Suppressor macrophage treated with lipopolysaccharide for 4 hours (primary cell): ENCODE measurements at regions not wholly inside any gene's neighbourhood (a gene's known extent, or its start where the extent isn't known, plus 50 kb on each side); places are given as distances from the start of the nearest gene placed in this dataset.
A peak's percentile ranks its signal among the peaks of the same experiment; 100 is the strongest.

Experiments used
- DNase-seq: peaks from one replicate; pipeline ENCODE4 v3.0.0-alpha.2; 2020

GRCh38 chr1:208807446-208808127 is 563.4 kb upstream of the PLXNA2 start:
- DNase-seq, result peak; percentile 35

GRCh38 chr1:208808301-208808700 is 564.1 kb upstream of the PLXNA2 start:
- DNase-seq, result no peak

- DNase-seq, result no peak
These were observed 565.7 kb upstream of the PLXNA2 start for GRCh38 chr1:208809876-208810275.

- DNase-seq, result no peak
These were observed 574.7 kb upstream of the PLXNA2 start for GRCh38 chr1:208818770-208819445.

- DNase-seq, result no peak
These were observed 576.5 kb upstream of the PLXNA2 start for GRCh38 chr1:208820580-208821212.

GRCh38 chr1:208821939-208822338 is 577.8 kb upstream of the PLXNA2 start:
- DNase-seq, result no peak

- DNase-seq, result no peak
These were observed 581.1 kb upstream of the PLXNA2 start for GRCh38 chr1:208825300-208825699.

GRCh38 chr1:208829595-208829994 is 585.4 kb upstream of the PLXNA2 start:
- no peak for DNase-seq

- no peak for DNase-seq
These were observed 590.4 kb upstream of the PLXNA2 start for GRCh38 chr1:208834381-208835096.

GRCh38 chr1:208835097-208835463 is 590.9 kb upstream of the PLXNA2 start:
- no peak for DNase-seq

- no peak for DNase-seq
These were observed 591.6 kb upstream of the PLXNA2 start for GRCh38 chr1:208835781-208836180.

GRCh38 chr1:208837242-208837641 is 593.1 kb upstream of the PLXNA2 start:
- no peak for DNase-seq

GRCh38 chr1:208841436-208841835 is 597.3 kb upstream of the PLXNA2 start:
- DNase-seq, result no peak

- no peak for DNase-seq
These were observed 598.3 kb upstream of the PLXNA2 start for GRCh38 chr1:208842451-208842850.

- no peak for DNase-seq
These were observed 600.0 kb upstream of the PLXNA2 start for GRCh38 chr1:208844158-208844557.

- DNase-seq, result no peak
These were observed 604.7 kb upstream of the PLXNA2 start for GRCh38 chr1:208848854-208849253.

GRCh38 chr1:208850442-208850841 is 606.3 kb upstream of the PLXNA2 start:
- DNase-seq, result no peak

GRCh38 chr1:208851366-208851765 is 607.2 kb upstream of the PLXNA2 start:
- no peak for DNase-seq

GRCh38 chr1:208852911-208853310 is 608.7 kb upstream of the PLXNA2 start:
- DNase-seq, result no peak

GRCh38 chr1:208855403-208855802 is 611.2 kb upstream of the PLXNA2 start:
- DNase-seq, result no peak

- no peak for DNase-seq
These were observed 613.3 kb upstream of the PLXNA2 start for GRCh38 chr1:208857465-208857864.

- no peak for DNase-seq
These were observed 614.6 kb upstream of the PLXNA2 start for GRCh38 chr1:208858738-208859137.

GRCh38 chr1:208864366-208864965 is 620.3 kb upstream of the PLXNA2 start:
- DNase-seq, result no peak
